AG09319 (cell line): ENCODE measurements at regions not wholly inside any gene's neighbourhood (a gene's known extent, or its start where the extent isn't known, plus 50 kb on each side); places are given as distances from the start of the nearest gene placed in this dataset.

ENCODE experiments used
- DNase-seq: peaks from one replicate; pipeline ENCODE4 v3.0.0-alpha.2; 2010; ENCODE audit warnings: low read depth; ENCODE audit errors: extremely low read depth
- CTCF ChIP-seq: IDR thresholded peaks from 2 replicates; pipeline ENCODE4 v1.5.1; 2011; ENCODE audit warnings: low read depth, mild to moderate bottlenecking, inconsistent platforms, low read length, moderate library complexity

- DNase-seq: no peak
- no peak for TF ChIP-seq CTCF
These were observed 84.4 kb downstream of the THNSL2 start for GRCh38 chr2:88254437-88255091.

GRCh38 chr2:88253997-88254396 is 83.9 kb downstream of the THNSL2 start:
- TF ChIP-seq CTCF: no peak
- DNase-seq: no peak

GRCh38 chr2:88253375-88253774 is 83.2 kb downstream of the THNSL2 start:
- TF ChIP-seq CTCF: no peak
- no peak for DNase-seq

GRCh38 chr2:88252646-88253045 is 82.5 kb downstream of the THNSL2 start:
- TF ChIP-seq CTCF: no peak
- no peak for DNase-seq

- no peak for DNase-seq
These were observed 82.0 kb downstream of the THNSL2 start for GRCh38 chr2:88252111-88252510.

GRCh38 chr2:88250404-88250803 is 80.3 kb downstream of the THNSL2 start:
- TF ChIP-seq CTCF: no peak
- no peak for DNase-seq

More at GRCh38 chr2:88252111-88252510, 82.0 kb downstream of the THNSL2 start:
- TF ChIP-seq CTCF: no peak

GRCh38 chr2:88248280-88248828 is 78.2 kb downstream of the THNSL2 start:
- DNase-seq: no peak
- no peak for TF ChIP-seq CTCF
